LNCaP clone FGC (cell line): ENCODE measurements at regions not wholly inside any gene's neighbourhood (a gene's known extent, or its start where the extent isn't known, plus 50 kb on each side); places are given as distances from the start of the nearest gene placed in this dataset.

ENCODE experiments used
- DNase-seq: peaks from one replicate; pipeline ENCODE4 v3.0.0-alpha.2; 2011; ENCODE audit warnings: low read depth
- H3K4me3 ChIP-seq: 2 replicates; pipeline ENCODE4 v1.5.1; 2011; ENCODE audit warnings: mild to moderate bottlenecking, low read depth, low read length, control low read depth
- TF ChIP-seq, protein P1 (sequence below): IDR thresholded peaks from 2 replicates; pipeline ENCODE4 v1.5.1; 2012; ENCODE audit warnings: mild to moderate bottlenecking; ENCODE audit not compliant: control insufficient read depth, insufficient read depth; ENCODE audit errors: extremely low read depth

DNA sequence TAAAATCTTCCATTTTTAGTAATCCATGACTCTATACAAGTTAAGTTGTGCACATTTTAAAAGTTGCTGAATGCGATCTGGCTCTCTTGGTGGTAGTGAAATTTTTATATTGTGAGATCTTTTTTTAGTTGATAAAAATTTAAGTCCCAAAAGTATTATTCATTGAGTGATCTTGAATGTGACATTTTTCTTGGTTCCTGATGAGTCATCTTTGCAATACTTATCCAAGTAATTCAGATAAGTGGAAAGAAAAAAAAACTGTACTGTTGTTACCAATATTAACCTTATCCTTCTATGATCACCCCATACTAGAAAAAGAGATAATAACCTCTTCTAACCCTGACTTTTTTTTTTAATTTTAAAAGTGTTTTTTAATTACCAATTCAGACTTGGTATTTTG is 601.3 kb downstream of the PSAT1 start:
- no peak overlapping the region for H3K4me3 ChIP-seq
- TF ChIP-seq, protein P1, sequence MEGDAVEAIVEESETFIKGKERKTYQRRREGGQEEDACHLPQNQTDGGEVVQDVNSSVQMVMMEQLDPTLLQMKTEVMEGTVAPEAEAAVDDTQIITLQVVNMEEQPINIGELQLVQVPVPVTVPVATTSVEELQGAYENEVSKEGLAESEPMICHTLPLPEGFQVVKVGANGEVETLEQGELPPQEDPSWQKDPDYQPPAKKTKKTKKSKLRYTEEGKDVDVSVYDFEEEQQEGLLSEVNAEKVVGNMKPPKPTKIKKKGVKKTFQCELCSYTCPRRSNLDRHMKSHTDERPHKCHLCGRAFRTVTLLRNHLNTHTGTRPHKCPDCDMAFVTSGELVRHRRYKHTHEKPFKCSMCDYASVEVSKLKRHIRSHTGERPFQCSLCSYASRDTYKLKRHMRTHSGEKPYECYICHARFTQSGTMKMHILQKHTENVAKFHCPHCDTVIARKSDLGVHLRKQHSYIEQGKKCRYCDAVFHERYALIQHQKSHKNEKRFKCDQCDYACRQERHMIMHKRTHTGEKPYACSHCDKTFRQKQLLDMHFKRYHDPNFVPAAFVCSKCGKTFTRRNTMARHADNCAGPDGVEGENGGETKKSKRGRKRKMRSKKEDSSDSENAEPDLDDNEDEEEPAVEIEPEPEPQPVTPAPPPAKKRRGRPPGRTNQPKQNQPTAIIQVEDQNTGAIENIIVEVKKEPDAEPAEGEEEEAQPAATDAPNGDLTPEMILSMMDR, result no peak
- no peak for DNase-seq

DNA sequence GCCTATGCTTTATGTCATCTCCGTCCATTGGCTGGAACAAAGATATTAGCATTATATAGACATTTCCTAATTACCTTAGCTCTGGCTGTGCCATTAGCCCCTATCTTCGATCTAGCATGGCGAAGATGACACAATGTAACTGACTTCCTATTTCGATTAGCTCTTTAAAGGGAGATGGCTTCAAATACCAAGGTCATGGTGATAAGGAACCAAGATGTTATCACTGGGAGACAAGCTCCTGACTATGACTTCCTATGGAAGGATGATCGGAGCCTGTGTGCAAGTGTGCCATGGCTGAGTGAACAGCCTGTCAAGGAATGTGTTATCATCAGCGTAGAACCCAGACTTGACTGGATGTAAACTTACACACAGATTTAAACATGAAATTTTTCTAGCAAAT is 602.1 kb downstream of the PSAT1 start:
- DNase-seq, result no peak
- TF ChIP-seq, protein P1, result no peak
- no peak overlapping the region for H3K4me3 ChIP-seq

DNA sequence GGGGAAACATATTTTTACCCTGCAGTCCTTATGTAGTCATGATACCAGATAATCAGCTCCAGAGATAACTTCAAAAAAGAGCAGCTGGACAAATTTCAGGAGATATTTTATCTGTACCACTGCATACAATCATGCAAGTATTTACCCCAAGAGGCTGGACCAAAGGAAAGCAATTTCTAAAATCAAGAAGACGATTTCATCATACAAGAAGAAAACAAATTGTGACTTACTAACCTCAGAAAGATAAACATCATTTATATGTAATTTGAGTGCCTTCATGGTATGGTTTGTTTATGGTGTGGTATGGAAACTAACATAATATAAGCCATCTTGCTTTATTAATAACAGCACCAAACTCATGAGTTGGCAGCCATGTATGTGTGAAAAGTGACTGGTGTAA is 603.6 kb downstream of the PSAT1 start:
- DNase-seq, result no peak
- no peak overlapping the region for H3K4me3 ChIP-seq
- TF ChIP-seq, protein P1, result no peak

DNA sequence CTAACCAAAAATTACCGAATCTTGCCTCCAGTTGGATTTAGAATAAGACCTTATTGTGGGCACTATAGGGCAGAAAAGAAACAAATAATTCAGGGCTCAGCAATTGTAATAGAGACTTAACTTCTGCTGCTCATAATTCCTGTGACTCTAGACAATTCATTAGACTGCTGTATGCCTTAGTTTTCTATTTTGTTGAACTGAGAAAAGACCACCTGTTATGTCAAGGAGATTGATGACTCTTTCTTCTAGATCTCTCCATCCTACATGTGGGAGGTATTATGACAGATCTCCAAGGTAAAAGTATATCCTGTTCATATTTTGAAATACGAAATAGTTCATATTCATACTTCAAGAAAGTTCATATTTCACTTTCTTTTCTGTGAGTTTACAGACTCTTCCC is 605.1 kb downstream of the PSAT1 start:
- TF ChIP-seq, protein P1, result no peak
- DNase-seq, result no peak
- H3K4me3 ChIP-seq, result no peak overlapping the region

DNA sequence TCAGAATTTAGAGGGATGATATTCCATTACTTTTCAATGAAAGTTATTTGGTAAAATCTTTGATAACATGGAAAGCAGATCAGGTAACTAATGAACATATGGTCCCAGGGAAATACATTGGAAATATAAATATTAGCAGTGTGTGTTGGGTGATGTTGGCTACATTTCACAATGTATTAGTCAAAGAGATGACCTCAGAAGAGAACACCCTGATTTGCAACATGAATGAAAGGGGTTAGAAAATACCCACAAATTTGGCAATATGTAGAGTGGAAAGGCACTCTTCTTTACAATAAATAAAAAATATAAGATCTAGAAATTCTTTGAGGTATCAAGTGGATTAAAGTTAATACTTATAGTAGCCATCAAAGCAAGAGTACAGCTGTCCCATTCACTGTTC is 606.7 kb downstream of the PSAT1 start:
- TF ChIP-seq, protein P1, result no peak
- no peak overlapping the region for H3K4me3 ChIP-seq
- DNase-seq, result no peak

DNA sequence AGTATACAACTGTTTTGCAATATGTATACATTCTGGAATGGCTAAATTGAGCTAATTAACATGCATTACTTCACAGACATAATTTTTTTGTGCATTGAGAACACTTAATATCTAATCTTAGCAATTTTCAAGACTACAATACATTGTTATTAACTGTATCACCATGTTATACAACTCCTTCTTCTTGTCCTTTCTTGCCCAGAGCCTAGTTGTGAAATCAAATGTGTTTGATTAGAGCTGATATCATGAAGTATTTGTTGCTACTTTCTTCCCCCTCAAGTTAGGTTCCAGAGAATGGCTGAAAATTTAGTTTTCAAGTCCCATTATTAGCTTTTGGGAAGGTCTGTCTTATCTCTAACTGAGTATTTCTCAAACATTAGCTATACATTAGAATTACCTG is 607.8 kb downstream of the PSAT1 start:
- H3K4me3 ChIP-seq, result no peak overlapping the region
- no peak for DNase-seq
- TF ChIP-seq, protein P1, result no peak

DNA sequence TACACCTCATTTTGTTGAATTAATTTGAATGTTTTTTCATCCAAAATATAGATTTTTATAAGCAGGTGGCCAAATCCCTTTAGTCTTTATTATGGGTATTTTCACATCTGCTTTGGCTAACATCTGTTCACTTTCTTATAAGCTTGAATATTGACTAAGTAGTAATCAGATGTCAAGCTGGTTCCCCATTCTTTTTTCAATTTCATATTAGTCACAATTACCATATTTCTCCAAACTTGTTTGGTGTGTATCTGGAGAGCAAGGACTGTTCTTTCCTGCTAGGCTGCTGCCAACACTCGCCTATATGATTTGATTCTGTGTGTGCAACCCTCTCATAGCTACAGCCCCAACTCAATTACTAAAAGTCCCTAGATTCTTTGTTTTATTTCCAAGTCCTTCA is 608.5 kb downstream of the PSAT1 start:
- H3K4me3 ChIP-seq, result no peak overlapping the region
- TF ChIP-seq, protein P1, result no peak
- DNase-seq, result no peak
